ENCODE measurements at regions not wholly inside any gene's neighbourhood (a gene's known extent, or its start where the extent isn't known, plus 50 kb on each side); places are given as distances from the start of the nearest gene placed in this dataset.
A peak's percentile ranks its signal among the peaks of the same experiment; 100 is the strongest.

GRCh38 chr20:22430154-22430745 lies 154.1 kb downstream of the FOXA2 start:
- peak; percentile 82 to 90 for DNase-seq

- no peak for DNase-seq
These were observed 154.9 kb downstream of the FOXA2 start for GRCh38 chr20:22429175-22430153.

- DNase-seq: no peak
These were observed 156.3 kb downstream of the FOXA2 start for GRCh38 chr20:22428051-22428450.

- DNase-seq: no peak
These were observed 157.6 kb downstream of the FOXA2 start for GRCh38 chr20:22426772-22427171.

- no peak for DNase-seq
These were observed 158.8 kb downstream of the FOXA2 start for GRCh38 chr20:22425344-22426295.

- no peak for DNase-seq
These were observed 161.1 kb downstream of the FOXA2 start for GRCh38 chr20:22423190-22423832.

GRCh38 chr20:22420116-22420598 lies 164.2 kb downstream of the FOXA2 start:
- no peak for DNase-seq

- DNase-seq: no peak
These were observed 165.6 kb downstream of the FOXA2 start for GRCh38 chr20:22418738-22419137.

- DNase-seq: peak in 1 of 2 experiments; percentile 28
These were observed 170.0 kb downstream of the FOXA2 start for GRCh38 chr20:22414305-22414742.

GRCh38 chr20:22412977-22413868 lies 171.1 kb downstream of the FOXA2 start:
- no peak for DNase-seq

GRCh38 chr20:22411627-22412450 lies 172.5 kb downstream of the FOXA2 start:
- DNase-seq: no peak

- no peak for DNase-seq
These were observed 173.1 kb downstream of the FOXA2 start for GRCh38 chr20:22411286-22411626.

GRCh38 chr20:22410556-22411130 lies 173.7 kb downstream of the FOXA2 start:
- no peak for DNase-seq

- DNase-seq: no peak
These were observed 175.6 kb downstream of the FOXA2 start for GRCh38 chr20:22408521-22409402.

- DNase-seq: no peak
These were observed 176.9 kb downstream of the FOXA2 start for GRCh38 chr20:22407237-22408193.

GRCh38 chr20:22404419-22405170 lies 179.8 kb downstream of the FOXA2 start:
- no peak for DNase-seq
